HG02885 (cell line): ENCODE measurements at regions not wholly inside any gene's neighbourhood (a gene's known extent, or its start where the extent isn't known, plus 50 kb on each side); places are given as distances from the start of the nearest gene placed in this dataset.

Experiments used
- ATAC-seq: cut with Tn5 transposase; IDR thresholded peaks from one replicate; pipeline ENCODE4 v1.9.1; 2021; ENCODE audit warnings: mild to moderate bottlenecking; ENCODE audit not compliant: unreplicated experiment, poor library complexity

DNA sequence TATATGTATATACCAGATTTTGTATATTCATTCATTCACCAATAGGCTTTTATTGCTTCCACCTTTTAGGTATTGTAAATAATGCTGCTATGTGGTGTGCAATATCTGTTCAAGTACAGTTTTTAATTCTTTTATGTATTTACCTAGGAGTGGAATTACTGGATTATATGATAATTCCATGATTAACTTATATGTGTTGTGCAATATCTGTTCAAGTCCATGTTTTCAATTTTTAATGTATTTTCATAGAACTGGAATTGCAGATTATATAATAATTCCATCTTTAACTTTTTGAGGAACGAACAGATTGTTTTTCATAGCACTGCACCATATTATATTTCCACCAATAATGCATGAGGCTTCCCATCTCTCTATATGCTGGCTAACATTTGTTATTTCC is 50.6 kb upstream of the L3MBTL4 start:
- no peak for ATAC-seq

DNA sequence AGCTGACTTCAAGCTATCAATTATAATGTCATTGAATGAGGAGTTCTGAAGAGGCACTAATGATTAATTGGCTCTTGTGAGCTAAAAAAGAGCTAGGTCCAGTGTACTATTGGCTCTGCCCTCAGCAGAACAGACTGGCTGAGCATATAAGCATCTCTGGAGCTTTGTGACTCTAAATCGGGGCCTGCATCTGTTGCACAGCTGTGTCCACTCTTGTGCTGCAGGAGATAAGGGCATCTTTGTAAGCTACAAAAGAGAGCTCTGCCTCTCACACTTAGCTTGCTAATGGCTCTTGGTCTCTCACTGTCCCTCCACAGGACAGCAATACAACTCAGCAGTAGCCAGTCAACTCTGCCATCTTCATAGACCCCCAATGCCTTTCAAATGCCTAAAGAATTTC is 61.5 kb upstream of the L3MBTL4 start:
- no peak for ATAC-seq

DNA sequence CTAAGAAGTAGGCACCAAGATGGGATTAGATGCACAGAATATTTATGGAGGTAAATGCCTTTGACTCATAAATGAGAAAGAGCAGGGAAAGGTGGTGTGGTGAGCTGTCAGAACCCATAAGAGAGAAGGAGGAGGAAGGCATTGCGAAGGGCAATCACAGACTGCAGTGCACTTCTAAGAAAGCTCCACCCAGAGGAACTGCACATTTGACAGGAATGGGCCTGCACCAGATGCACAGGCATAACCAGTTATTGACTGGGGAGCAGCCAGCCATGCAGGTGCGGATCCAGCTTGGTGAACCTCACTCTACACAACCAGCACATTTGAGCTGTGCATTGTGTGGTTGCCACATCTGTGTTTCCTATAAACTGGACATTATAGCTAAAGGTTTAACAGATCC is 62.2 kb upstream of the L3MBTL4 start:
- ATAC-seq = no peak

DNA sequence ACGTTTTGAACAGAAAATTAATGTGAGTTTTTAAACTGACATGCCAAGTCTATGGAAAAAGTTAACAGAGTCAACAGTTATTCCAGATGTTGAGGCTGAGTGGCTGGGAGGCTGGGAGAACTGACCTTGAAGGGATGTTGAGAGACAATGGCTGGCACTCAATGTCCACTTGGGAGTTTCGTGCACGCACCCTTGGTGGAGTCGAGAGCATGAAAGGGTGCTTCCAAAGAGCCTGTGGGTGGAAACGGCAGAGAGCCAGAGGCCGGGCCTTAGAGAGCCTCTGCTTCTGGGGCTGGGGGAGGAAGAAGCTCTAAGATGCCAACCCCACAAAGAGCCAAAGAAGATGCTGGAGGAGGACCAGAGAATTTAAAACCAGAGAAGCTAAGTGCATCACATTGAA is 63.4 kb upstream of the L3MBTL4 start:
- no peak for ATAC-seq

DNA sequence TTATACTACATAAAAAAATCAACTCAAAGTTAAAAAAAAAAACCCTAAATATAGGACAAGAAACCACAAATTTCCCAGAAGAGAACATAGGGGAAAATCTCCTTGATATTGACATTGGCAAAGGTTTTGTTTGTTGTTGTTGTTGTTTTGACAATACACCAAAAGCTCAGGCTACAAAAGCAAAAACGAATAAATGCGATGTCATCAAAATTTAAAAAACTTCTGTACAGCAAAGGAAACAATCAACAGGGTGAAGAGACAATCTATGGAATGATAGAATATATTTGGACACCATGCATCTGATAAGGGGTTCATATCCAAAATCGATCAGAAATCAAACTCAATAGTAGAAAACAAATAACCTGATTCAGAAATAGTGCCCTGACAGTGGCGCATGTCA is 65.0 kb upstream of the L3MBTL4 start:
- ATAC-seq = no peak

DNA sequence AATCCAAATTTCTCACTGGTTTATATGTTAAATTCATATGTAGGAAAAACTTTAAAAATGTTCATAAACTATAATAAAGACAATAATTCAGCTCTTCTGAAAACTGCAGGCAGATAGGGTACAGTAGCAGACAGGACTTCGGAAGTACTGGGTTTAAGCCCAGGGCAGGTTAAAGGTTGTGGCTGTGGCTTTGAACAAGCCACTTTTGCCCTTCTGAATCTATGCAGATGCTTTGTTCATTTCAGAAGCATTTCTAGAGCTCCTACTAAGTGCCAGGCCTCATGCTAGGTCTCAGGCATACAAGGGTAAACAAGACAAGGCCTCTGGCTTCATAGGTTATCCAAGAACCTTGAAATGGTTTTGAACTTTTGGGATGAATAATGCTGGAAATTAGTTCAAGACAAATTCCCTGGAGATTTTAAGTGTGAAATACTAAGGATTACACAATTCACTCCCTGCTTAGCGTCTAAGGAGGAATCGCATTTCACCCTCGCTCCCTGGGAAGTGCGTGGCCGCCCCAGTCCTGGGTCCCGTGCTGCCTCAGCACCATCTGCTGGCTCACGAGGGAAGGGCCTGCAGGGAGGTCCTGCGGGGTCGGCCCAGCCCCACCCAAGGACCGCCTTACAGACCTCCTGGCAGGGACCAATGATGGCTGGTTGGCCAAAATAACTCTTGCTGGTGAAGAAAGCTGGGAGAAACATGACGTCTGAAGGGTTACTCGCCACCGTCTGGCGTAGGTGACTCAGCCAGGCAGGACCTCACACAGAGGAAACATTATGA is 67.7 kb upstream of the L3MBTL4 start:
- peak; percentile 65 for ATAC-seq

DNA sequence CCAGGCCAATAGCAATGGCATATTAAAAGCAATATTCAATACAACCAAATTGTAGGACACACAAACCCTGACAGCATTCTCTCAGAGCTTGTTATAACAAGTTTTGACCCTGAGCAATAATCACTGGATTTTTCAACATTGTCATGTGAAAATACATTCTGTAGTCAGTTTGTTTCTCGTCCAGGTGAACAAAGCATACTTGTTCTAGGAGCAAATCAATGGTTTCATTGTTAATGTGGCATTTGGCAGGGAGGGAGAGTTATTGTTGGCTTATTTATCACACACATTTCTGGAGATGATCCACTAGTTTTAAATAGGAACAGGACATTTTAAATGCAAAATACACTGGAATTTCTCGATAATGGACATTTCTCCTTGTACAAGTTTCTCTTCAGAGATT is 69.9 kb upstream of the L3MBTL4 start:
- ATAC-seq = no peak

DNA sequence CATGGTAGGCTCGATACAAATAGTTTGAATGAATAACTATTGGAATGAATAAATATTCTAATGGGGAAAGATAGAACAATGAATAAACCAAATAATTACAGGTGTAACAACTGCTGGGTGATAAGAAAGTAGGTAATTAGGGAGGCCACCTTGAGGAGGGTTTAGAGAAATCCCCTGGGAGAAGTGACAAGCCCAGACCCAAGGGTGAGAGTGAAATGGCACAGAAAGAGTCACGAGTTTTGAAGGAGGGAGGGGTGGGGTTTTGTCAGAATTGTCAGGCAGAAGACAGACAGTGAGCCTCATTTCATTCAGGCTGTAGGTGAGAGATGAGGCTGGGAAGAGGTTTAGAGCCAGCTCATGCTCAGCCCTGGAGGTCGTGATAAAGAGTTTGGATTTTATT is 71.6 kb upstream of the L3MBTL4 start:
- ATAC-seq = no peak

DNA sequence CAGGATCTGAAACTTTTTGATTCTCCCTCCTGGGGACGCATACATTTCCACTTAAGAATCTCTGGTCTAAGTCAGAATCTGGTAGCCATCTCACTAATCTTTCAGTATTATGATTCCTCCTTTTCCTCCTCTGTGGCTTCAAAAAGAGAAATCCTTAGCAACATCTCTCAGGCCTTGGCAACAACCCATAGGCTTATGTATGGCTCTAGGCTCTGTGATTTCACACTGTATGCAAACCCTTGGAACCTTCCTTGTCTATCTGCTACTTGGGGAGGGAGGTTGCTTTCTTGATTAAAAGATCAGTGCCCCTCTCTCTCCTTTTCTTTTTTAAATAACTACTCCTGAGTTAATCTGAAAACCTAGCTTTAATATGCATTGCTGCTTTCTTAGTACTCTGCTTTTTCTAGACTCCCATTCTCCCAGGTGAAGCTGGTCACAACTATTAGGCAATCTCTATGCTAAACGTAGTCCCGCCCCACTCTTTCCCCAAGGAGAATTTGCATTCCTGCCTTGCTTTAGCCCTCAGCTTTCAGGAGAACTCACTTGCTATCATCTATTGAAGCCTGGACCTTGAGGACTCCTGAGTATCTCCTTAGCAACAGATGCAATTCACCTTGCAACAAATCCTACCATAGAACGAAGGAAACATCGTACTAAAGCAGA is 72.2 kb upstream of the L3MBTL4 start:
- no peak for ATAC-seq

DNA sequence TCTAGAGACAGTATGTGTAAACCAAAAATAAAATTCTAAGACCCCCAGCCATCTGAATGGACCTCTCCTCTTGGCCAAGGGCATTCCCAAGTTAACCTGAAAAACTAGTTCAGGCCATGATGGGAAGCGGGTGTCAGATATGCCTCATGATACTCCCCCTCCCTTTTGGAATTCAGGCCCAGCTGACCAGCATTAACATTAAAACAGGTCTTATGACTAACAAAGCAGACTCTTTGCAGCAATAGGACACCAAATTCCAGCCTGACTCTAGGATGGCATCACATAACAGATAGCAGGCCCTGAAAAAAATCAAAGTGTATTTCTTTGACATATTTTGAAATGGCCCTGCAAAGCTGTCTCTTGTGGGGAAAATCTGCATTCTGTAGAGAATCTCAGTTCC is 73.3 kb upstream of the L3MBTL4 start:
- ATAC-seq = no peak

DNA sequence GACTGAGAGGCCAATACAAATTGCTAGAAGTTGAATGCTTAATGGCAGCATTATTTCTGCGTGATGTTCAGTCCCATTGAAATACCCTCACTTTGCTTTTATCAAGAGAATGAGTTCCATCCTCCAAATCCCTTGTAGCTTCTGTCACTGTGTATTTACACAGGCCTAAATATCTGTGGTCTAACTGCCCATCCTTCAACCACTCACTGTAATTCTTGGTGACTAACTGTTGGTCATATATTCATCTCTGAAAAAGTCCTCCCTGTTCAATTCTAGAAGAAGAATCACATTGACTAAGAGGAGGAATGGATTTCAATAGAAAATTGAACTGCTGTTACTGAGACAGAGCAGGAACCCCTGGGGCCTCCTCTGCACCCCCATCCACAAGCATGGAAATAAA is 74.2 kb upstream of the L3MBTL4 start:
- no peak for ATAC-seq

DNA sequence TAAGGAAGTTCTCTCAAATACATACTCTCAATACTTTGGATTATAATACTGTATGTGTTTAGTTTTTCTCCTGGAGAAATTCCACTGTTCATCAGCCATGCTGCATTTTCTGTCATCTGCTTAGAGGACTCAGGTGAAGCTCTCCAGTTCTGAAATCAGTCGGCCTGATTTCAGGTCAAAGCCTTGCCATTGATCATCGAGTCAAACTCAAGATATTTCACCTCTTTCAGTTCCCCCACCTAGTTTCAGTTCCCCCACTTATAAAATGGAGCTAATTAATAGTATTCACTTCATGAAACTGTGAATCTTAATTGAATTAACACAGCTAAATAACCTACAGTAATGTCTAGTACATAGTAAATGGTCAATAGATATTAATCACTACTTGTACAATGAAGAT is 75.3 kb upstream of the L3MBTL4 start:
- no peak for ATAC-seq

DNA sequence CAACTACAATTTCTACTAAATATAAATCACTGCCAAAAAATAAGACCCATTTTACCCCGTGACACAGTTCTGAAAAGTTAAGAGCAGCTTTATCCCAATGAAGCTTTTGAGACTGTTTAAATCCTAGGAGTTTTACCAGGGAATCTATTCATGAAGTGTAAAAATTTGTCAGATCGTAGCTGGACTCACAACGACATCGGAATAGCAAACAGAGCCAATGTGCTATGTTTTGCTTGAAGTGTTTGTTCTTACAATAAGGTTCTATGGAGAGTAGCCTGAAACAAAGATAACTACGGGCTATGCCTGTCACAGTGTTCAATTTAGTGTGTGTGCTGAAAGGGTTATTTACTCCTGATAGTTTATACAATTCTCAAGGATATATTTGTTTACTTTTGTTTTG is 78.5 kb upstream of the L3MBTL4 start:
- ATAC-seq = no peak

DNA sequence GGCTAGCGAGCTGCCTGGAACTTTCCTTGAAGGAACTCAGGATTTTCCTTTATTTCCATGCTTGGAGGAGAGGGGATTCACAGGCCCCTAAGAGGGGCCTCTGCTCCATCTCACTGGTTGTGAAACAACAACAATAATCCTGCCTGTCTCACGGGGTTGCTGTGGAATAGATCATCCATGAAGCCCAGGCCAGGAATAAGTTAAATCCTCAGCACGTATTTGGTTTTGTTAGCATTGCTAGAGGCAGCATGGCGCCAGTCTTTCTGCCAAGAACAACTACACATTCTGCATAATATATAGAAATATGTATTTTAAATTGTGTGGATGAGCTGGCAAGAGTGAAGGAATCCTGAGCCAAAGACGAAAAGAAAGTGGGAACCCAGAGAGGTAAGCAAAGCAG is 80.8 kb upstream of the L3MBTL4 start:
- no peak for ATAC-seq

DNA sequence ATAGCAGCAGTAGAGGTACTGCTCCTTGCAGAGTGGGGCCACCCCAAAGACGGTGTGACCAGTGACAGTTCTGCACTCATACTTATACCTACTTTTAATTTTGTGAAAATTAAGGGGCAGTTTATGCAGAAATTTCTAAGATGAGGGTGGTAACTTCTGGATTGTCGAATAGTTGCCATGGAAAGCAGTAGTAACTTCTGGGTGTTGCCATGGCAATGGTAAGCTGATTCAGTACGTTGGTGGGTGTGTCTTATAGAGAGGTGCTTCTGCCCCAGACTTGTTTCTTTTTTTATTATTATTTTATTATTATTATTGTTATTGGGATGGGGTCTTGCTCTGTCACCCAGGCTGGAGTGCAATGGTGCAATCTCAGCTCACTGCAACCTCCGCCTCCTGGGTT is 82.8 kb upstream of the L3MBTL4 start:
- ATAC-seq = no peak

DNA sequence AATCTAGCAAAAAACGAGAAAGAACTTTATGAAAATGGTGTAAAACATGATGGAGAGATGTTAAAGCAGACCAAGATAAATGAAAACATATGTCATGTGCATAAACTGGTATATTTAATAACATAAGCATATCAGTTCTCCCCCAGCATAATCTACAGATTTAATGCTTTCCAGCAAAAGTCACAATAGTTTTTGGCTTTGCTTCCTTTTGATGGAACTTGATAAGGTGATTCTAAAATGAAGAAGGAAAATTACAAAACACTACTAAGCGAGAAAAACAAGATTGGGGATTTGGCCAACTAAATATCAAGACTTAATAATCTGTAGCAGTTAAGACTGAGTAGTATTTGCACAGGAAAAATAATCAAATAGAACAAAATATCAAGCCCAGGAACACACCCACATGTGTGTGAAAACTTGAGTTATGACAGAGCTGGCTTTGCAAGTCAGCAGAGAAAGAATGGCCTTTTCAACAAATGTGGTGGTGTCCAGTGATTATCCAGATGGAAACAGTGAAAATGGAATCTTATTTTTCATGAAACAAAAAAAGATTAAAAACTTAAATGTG is 83.7 kb upstream of the L3MBTL4 start:
- no peak for ATAC-seq

DNA sequence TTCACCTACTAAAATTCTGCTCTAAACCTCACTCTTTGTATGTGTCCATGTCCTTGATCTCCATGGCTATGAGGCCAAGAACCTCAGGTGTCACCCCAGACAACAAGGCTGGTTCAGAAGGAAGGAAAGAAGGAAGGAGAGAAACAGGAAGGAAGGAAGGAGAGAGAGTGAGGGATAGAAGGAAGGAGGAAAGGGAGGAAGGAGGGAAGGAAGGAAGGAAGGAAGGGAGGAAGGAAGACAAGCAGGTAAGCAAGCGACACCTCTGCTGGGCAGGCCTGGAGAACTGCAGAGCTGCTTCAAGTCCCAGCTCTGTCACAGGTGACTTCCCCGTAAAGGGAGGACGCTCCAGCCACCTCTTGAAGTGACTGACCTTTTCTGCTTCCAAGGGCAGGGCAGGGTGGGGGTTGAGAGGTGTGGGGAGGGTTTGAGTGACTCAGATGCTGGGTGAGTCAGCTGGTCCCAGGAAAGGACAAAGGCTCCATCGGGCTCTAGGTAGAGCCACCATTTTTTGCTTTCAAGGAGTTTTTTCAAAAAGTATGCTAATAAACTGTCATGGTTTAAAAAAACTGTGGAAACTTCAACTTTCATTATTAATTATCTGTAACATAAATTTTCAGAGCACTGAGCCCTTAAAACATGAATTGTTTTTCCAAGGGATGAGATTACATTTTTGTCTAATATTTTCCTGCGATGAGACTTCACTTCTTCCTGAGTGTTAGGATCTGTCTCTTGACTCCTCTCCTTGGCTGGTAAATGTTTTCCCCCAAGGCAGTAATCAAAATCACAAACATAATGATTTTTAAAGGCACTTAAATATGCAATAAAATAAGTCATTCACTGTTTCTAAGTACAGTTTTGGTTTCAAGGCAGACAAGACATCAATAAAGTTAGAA is 90.1 kb upstream of the L3MBTL4 start:
- no peak for ATAC-seq

DNA sequence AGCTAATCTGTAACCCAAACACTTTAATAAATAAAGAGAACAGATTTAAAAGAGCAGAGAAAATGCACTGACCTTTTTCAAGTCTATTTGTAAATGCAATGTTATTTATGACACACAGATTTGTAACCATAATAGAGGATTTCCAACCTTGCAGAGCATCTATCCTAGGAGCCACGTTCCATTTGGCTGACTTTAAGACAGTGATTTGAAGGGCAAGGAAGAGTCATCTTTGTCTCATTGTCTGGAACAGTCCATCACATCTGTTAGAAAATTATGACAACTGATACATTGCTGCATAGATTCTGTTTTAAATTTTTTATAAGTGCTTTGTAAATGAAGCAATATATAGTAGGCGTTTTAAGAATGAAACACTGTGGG is 90.8 kb upstream of the L3MBTL4 start:
- no peak for ATAC-seq

DNA sequence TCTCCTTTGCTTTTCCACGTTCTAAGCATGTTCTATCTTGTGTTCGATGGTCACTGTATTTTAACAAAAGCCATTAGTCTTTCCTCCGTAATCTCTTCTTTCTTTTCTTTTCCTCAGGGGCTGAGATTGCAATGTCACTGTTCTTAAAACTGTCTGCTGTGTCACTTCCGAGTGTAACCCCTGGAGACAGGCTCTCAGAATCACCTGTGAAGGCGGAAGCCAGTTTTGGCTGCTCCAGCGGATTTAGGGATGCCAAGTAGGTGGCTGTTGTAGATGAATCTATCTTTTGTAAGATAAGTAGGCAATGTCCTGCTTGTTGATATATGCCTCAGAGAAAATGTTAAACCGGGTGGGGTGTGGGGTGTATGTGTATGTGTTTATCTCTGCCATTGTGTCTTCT is 94.7 kb upstream of the L3MBTL4 start:
- peak; percentile 68 for ATAC-seq

DNA sequence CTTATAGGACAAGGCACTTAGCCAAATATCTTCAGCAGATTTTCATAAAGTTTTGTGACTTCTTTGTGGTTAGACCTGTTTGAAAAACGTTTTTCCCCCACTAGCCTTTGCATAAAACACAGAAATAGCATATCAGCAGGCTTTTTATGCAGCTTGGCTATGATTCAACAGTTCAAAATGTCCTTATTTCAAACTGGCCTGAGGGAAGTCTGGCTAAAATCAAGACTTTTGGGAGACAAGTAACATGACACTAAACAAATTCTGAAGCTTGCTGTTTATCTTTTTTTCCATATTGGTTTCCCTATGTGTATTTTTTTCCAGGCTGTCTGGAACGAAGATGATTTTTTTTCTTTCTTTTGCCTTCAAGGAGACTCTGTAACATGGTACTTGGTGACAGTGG is 95.1 kb upstream of the L3MBTL4 start:
- no peak for ATAC-seq

DNA sequence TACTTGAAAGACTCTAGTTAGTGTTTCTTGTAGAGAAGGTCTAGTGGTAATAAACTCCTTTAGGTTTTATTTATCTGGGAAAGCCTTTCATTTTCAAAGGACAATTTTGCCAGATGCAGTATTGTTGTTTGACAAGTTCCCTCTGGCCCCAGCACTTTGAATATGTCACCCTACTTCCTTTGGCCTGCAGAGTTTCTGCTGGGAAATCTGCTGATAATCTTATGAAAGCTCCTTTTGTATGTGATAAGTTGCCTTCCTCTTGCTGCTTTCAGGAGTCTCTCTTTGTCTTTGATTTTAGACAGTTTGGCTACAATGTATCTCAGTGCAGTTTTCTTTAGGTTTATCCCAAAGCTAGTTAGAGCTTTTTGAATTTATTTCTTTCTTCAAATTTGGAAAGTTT is 106.2 kb upstream of the L3MBTL4 start:
- no peak for ATAC-seq
